WERI-Rb-1 (cell line): ENCODE measurements at regions not wholly inside any gene's neighbourhood (a gene's known extent, or its start where the extent isn't known, plus 50 kb on each side); places are given as distances from the start of the nearest gene placed in this dataset.

Experiments
- DNase-seq: peaks from one replicate; pipeline ENCODE4 v3.0.0-alpha.2; 2020
- H3K27ac ChIP-seq: fragments of 250-450 bp; sonication (Bioruptor Pico); 2 replicates; pipeline ENCODE4 v1.5.1; 2020; ENCODE audit warnings: mild to moderate bottlenecking, moderate library complexity
- H3K27me3 ChIP-seq: fragments of 250-450 bp; sonication (Bioruptor Pico); 2 replicates; pipeline ENCODE4 v1.5.1; 2021; ENCODE audit warnings: mild to moderate bottlenecking, low read depth, moderate library complexity; ENCODE audit not compliant: insufficient read depth, severe bottlenecking
- H3K36me3 ChIP-seq: fragments of 250-450 bp; sonication (Bioruptor Pico); 2 replicates; pipeline ENCODE4 v1.5.1; 2020; ENCODE audit warnings: mild to moderate bottlenecking, moderate library complexity
- H3K4me3 ChIP-seq: 2 replicates; pipeline ENCODE4 v1.5.1; 2011; ENCODE audit warnings: low read depth, mild to moderate bottlenecking, control low read depth, low read length
- H3K9me3 ChIP-seq: fragments of 250-450 bp; sonication (Bioruptor Pico); 2 replicates; pipeline ENCODE4 v1.5.1; 2021; ENCODE audit warnings: mild to moderate bottlenecking, moderate library complexity; ENCODE audit not compliant: severe bottlenecking
- TF ChIP-seq, protein P1 (sequence below): IDR thresholded peaks from 2 replicates; pipeline ENCODE4 v1.5.1; 2011; ENCODE audit warnings: low read depth, mild to moderate bottlenecking, control low read depth, inconsistent platforms, low read length

DNA sequence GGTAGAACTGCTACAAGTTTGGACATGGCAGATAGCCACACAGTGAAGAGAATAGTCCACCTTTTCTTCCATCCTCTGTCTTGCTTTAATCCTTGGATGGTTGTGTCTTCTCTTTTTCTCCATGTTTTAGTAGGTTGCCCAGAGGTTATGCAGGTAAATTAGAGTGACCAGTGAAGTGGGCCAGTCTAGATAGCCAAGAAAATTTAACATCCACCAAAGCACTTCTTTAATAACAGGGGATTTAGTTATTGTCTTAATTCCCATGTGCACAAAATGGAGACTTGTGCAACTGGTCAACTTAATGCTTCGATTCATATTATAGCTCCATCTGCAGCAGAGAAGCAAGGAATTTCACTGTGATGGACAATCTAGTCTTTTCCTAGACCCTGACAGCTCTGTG, 58.8 kb upstream of the RCN1 start:
- no peaks in the 10 kb centered on the region for H3K9me3 ChIP-seq
- DNase-seq = no peak
- TF ChIP-seq, protein P1, sequence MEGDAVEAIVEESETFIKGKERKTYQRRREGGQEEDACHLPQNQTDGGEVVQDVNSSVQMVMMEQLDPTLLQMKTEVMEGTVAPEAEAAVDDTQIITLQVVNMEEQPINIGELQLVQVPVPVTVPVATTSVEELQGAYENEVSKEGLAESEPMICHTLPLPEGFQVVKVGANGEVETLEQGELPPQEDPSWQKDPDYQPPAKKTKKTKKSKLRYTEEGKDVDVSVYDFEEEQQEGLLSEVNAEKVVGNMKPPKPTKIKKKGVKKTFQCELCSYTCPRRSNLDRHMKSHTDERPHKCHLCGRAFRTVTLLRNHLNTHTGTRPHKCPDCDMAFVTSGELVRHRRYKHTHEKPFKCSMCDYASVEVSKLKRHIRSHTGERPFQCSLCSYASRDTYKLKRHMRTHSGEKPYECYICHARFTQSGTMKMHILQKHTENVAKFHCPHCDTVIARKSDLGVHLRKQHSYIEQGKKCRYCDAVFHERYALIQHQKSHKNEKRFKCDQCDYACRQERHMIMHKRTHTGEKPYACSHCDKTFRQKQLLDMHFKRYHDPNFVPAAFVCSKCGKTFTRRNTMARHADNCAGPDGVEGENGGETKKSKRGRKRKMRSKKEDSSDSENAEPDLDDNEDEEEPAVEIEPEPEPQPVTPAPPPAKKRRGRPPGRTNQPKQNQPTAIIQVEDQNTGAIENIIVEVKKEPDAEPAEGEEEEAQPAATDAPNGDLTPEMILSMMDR = no peak
- H3K27me3 ChIP-seq = peaks cover 6% of the 10 kb centered on the region
- no peak overlapping the region for H3K4me3 ChIP-seq
- no peak overlapping the region for H3K27ac ChIP-seq
- H3K36me3 ChIP-seq = no peaks in the 10 kb centered on the region

DNA sequence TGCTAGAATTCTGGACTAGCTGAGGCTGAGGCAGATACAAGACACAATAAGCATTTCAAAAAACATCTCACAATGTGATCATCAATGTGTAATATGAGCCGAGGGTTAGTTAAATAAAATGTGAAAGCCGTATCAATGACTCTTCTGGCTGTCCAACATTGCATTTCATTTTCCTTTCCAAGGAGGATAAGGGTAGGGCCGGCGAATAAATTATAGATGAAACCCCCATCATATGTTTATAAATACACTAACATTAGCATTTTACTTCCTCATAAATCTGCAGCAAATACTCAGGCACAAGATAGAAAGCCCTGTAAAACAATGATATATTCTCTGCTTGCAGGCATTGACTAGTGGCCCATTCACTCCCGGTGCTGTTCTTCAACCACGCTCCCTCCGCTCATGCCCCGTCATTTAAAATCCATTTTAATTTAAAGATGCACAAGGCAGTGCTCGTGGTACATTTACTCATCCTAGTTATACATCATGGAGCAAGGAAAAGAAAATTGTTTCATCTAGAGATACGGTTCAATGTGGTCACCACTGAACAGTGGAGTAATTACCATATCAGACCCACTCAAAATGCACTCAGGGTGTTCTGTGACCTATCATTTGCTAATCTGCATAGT, 59.9 kb upstream of the RCN1 start:
- peaks cover 6% of the 10 kb centered on the region for H3K27me3 ChIP-seq
- no peaks in the 10 kb centered on the region for H3K36me3 ChIP-seq
- DNase-seq = no peak
- no peak overlapping the region for H3K27ac ChIP-seq
- H3K9me3 ChIP-seq = no peaks in the 10 kb centered on the region
- TF ChIP-seq, protein P1 = no peak
- H3K4me3 ChIP-seq = no peak overlapping the region

DNA sequence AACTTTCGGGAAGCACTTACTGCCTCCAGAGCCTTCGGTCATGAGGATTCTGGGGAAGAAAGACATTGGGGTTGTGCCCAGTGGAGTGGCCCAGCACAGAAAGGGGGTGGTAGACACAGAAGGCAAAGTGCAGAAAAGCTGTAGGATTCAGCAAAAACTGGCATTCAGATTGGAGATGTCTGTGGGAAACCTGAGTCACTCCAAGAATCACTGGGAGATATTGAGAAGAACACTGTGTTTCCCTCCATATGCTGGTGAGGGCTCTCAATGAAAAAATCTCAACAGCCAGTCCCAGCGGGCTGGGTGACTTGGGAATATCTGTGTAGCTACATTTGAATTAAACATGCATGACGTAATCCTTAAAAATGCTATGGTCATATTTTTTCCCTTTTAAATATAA, 61.2 kb upstream of the RCN1 start:
- H3K9me3 ChIP-seq = no peaks in the 10 kb centered on the region
- no peaks in the 10 kb centered on the region for H3K36me3 ChIP-seq
- H3K4me3 ChIP-seq = no peak overlapping the region
- no peak for DNase-seq
- no peak overlapping the region for H3K27ac ChIP-seq
- peaks cover 6% of the 10 kb centered on the region for H3K27me3 ChIP-seq
- TF ChIP-seq, protein P1 = no peak

DNA sequence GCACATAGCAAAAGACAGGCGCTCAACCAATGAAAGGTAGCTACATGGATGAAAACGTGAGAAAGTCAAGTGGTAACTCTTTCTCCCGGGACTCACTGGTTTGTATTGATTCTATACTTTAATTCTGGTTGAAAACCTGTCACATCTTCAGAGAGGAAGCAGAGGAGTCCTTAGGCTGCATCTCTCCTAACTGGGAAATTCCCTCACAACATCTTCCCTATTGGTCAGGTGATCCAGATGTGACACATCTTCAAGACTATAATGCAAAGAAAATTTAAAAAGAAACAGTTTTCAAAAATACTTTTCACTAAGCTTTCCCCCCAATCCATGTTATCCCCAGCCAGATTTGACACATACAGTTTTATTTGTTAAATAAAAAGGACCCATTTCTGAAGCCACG, 62.7 kb upstream of the RCN1 start:
- no peaks in the 10 kb centered on the region for H3K36me3 ChIP-seq
- H3K9me3 ChIP-seq = no peaks in the 10 kb centered on the region
- H3K27ac ChIP-seq = no peak overlapping the region
- peaks cover 6% of the 10 kb centered on the region for H3K27me3 ChIP-seq
- no peak for DNase-seq
- TF ChIP-seq, protein P1 = no peak
- no peak overlapping the region for H3K4me3 ChIP-seq

DNA sequence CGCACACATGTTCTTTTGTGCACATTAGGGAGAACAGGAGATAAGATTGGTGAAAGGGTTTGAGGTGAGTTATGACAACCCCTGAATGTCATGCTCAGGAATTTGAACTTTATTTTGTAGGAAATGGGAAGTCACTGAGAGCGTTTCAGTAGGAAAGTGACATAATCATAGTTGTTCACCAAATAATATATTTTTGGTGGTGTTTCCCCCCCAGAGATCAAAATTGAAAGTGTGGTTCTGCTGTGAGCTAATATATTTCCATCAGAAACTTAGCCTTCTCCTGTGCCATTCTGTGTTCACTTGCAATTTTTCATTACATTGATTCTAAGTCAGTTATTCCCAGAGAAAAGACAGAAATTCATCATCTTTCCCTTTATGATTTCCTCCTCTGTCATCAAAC, 64.1 kb upstream of the RCN1 start:
- H3K27me3 ChIP-seq = no peaks in the 10 kb centered on the region
- TF ChIP-seq, protein P1 = no peak
- no peaks in the 10 kb centered on the region for H3K9me3 ChIP-seq
- H3K4me3 ChIP-seq = no peak overlapping the region
- no peak overlapping the region for H3K27ac ChIP-seq
- no peaks in the 10 kb centered on the region for H3K36me3 ChIP-seq
- no peak for DNase-seq

DNA sequence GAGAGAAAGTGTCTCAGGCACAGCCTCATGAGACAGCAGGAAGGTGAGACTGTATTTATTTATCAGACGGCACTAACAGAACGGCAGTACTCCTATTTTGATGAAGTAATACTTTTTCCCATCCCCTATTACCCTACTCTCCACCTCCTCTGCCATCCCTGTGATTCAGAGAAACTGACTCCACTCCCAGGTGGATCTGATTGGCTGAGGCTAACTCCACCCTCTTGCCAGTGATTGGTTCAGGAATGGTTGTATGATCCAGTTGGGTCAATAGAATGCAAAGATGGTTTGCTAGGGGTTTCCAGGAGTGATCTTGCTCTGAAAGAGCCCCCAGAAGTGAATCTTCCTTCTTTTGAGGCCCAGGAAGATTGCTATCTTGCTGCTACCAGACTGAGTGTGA, 65.9 kb upstream of the RCN1 start:
- no peak overlapping the region for H3K27ac ChIP-seq
- H3K36me3 ChIP-seq = no peaks in the 10 kb centered on the region
- TF ChIP-seq, protein P1 = no peak
- no peaks in the 10 kb centered on the region for H3K9me3 ChIP-seq
- H3K27me3 ChIP-seq = no peaks in the 10 kb centered on the region
- H3K4me3 ChIP-seq = no peak overlapping the region
- DNase-seq = no peak
